ENCODE measurements at regions not wholly inside any gene's neighbourhood (a gene's known extent, or its start where the extent isn't known, plus 50 kb on each side); places are given as distances from the start of the nearest gene placed in this dataset.

DNA sequence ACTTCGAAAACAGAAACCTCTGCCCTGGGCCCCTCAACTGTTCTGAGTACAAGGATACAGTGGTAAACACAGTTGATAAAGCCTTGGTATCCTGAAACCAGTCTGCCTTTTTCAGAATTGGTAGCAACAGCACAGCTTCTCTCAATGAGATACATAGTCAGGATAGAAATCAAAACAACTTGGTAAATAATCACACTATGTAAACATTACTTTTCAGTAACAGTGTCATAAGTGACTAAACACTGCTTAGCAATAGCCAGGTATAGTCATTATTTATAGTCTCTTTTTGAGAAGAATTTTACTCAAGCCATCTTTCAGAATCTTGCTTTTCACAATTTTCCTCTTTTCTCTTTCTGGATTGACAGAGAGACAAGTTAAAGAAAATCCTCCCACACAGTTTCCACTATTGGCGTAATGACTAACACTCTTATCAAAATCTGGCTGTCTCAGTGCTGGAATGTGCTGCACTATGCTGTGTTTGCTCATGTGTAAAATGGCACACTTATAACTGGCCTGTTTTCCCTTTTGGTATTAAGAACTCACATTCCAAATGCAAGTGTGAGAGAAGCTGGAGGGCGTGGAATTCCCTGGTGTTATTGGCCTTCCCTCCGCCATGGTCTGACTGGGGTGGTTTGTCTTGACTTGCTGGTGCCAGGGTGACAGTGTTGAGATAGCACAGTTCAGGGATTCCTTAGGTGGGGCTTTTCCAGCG, 368.8 kb downstream of the TDRD3 start:
- Histone ChIP-seq H3K4me3 (no peak overlapping the region), H3K9me3 (no peaks in the 10 kb centered on the region), H3K36me3 (no peaks in the 10 kb centered on the region), H3K27ac (no peak overlapping the region), H3K27me3 (no peaks in the 10 kb centered on the region), H3K4me1 (no peaks in the 10 kb centered on the region)
- no peak for DNase-seq (ENCODE audit: low spot score in 2 of 2)
- TF ChIP-seq POLR2A (IDR thresholded peaks at IDR 0.05) (no peak), POLR2AphosphoS5 (IDR thresholded peaks at IDR 0.05) (no peak)
- TF ChIP-seq, protein P1, sequence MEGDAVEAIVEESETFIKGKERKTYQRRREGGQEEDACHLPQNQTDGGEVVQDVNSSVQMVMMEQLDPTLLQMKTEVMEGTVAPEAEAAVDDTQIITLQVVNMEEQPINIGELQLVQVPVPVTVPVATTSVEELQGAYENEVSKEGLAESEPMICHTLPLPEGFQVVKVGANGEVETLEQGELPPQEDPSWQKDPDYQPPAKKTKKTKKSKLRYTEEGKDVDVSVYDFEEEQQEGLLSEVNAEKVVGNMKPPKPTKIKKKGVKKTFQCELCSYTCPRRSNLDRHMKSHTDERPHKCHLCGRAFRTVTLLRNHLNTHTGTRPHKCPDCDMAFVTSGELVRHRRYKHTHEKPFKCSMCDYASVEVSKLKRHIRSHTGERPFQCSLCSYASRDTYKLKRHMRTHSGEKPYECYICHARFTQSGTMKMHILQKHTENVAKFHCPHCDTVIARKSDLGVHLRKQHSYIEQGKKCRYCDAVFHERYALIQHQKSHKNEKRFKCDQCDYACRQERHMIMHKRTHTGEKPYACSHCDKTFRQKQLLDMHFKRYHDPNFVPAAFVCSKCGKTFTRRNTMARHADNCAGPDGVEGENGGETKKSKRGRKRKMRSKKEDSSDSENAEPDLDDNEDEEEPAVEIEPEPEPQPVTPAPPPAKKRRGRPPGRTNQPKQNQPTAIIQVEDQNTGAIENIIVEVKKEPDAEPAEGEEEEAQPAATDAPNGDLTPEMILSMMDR (IDR thresholded peaks at IDR 0.05), result no peak
- intact Hi-C loops (cut with DNase I; ENCODE audit: low total_unique reads), result no loop called here

- H3K4me1 ChIP-seq, result no peaks in the 10 kb centered on the region
- no peak for TF ChIP-seq POLR2A (IDR thresholded peaks at IDR 0.05)
- TF ChIP-seq, protein P1 (IDR thresholded peaks at IDR 0.05), result no peak
- no peak for TF ChIP-seq POLR2AphosphoS5 (IDR thresholded peaks at IDR 0.05)
- no peak overlapping the region for H3K27ac ChIP-seq
- no peak for DNase-seq (ENCODE audit: low spot score in 2 of 2)
- no peak overlapping the region for H3K4me3 ChIP-seq
- no peaks in the 10 kb centered on the region for H3K36me3 ChIP-seq
- intact Hi-C loops (cut with DNase I; ENCODE audit: low total_unique reads), result no loop called here
- H3K27me3 ChIP-seq, result no peaks in the 10 kb centered on the region
- no peaks in the 10 kb centered on the region for H3K9me3 ChIP-seq
Observed at GRCh38 chr13:60759499-60759898, 362.5 kb downstream of the TDRD3 start.

GRCh38 chr13:60758637-60759036, 361.6 kb downstream of the TDRD3 start:
- Histone ChIP-seq H3K27me3 (no peaks in the 10 kb centered on the region), H3K4me1 (no peaks in the 10 kb centered on the region), H3K36me3 (no peaks in the 10 kb centered on the region), H3K4me3 (no peak overlapping the region), H3K9me3 (no peaks in the 10 kb centered on the region), H3K27ac (no peak overlapping the region)
- TF ChIP-seq POLR2A (IDR thresholded peaks at IDR 0.05), result no peak
- no peak for TF ChIP-seq POLR2AphosphoS5 (IDR thresholded peaks at IDR 0.05)
- TF ChIP-seq, protein P1 (IDR thresholded peaks at IDR 0.05), result no peak
- intact Hi-C loops (cut with DNase I; ENCODE audit: low total_unique reads), result no loop called here
- no peak for DNase-seq (ENCODE audit: low spot score in 2 of 2)

- no peaks in the 10 kb centered on the region for H3K27me3 ChIP-seq
- no peak overlapping the region for H3K4me3 ChIP-seq
- no peak overlapping the region for H3K27ac ChIP-seq
- no peak for DNase-seq (ENCODE audit: low spot score in 2 of 2)
- H3K36me3 ChIP-seq, result no peaks in the 10 kb centered on the region
- H3K4me1 ChIP-seq, result no peaks in the 10 kb centered on the region
- intact Hi-C loops (cut with DNase I; ENCODE audit: low total_unique reads), result no loop called here
- H3K9me3 ChIP-seq, result no peaks in the 10 kb centered on the region
- TF ChIP-seq, protein P1 (IDR thresholded peaks at IDR 0.05), result no peak
- TF ChIP-seq POLR2A (IDR thresholded peaks at IDR 0.05) (no peak), POLR2AphosphoS5 (IDR thresholded peaks at IDR 0.05) (no peak)
Observed at GRCh38 chr13:60757501-60758215, 360.6 kb downstream of the TDRD3 start.

GRCh38 chr13:60756306-60756705, 359.3 kb downstream of the TDRD3 start:
- no peak overlapping the region for H3K27ac ChIP-seq
- H3K27me3 ChIP-seq, result no peaks in the 10 kb centered on the region
- H3K9me3 ChIP-seq, result no peaks in the 10 kb centered on the region
- intact Hi-C loops (cut with DNase I; ENCODE audit: low total_unique reads), result no loop called here
- H3K4me1 ChIP-seq, result no peaks in the 10 kb centered on the region
- H3K4me3 ChIP-seq, result no peak overlapping the region
- TF ChIP-seq POLR2AphosphoS5 (IDR thresholded peaks at IDR 0.05), result no peak
- TF ChIP-seq, protein P1 (IDR thresholded peaks at IDR 0.05), result no peak
- no peak for TF ChIP-seq POLR2A (IDR thresholded peaks at IDR 0.05)
- H3K36me3 ChIP-seq, result no peaks in the 10 kb centered on the region
- no peak for DNase-seq (ENCODE audit: low spot score in 2 of 2)

All from breast epithelium (tissue), 4 donors.